Neural progenitor cell (in vitro differentiated cells): ENCODE measurements at regions not wholly inside any gene's neighbourhood (a gene's known extent, or its start where the extent isn't known, plus 50 kb on each side); places are given as distances from the start of the nearest gene placed in this dataset.

Experiments
- DNase-seq: peaks from one replicate; pipeline ENCODE4 v3.0.0-alpha.2; 2016; ENCODE audit warnings: low spot score
- H2AFZ ChIP-seq: fragments of 200-600 bp; sonication (generic); replicated peaks from 2 replicates; pipeline ENCODE4 v1.6.1; 2016; ENCODE audit warnings: antibody characterized with exemption
- H3F3A ChIP-seq: fragments of 200-600 bp; sonication (generic); 2 replicates; pipeline ENCODE4 v1.6.1; 2016; ENCODE audit warnings: antibody characterized with exemption, low read depth
- H3K27ac ChIP-seq: fragments of 200-600 bp; sonication (generic); 2 replicates; pipeline ENCODE4 v1.5.1; 2016; ENCODE audit warnings: mild to moderate bottlenecking
- H3K27me3 ChIP-seq: fragments of 200-600 bp; sonication (generic); 2 replicates; pipeline ENCODE4 v1.6.1; 2016; ENCODE audit warnings: mild to moderate bottlenecking, moderate library complexity
- H3K36me3 ChIP-seq: fragments of 200-600 bp; sonication (generic); 2 replicates; pipeline ENCODE4 v1.5.1; 2016
- H3K4me1 ChIP-seq: fragments of 200-600 bp; sonication (generic); 2 replicates; pipeline ENCODE4 v1.6.1; 2016; ENCODE audit warnings: mixed run types
- H3K4me2 ChIP-seq: fragments of 200-600 bp; sonication (generic); 2 replicates; pipeline ENCODE4 v1.6.1; 2016
- H3K4me3 ChIP-seq: fragments of 200-600 bp; sonication (generic); 2 replicates; pipeline ENCODE4 v1.5.1; 2016
- H3K79me2 ChIP-seq: fragments of 200-600 bp; sonication (generic); 2 replicates; pipeline ENCODE4 v1.6.1; 2016; ENCODE audit warnings: low read depth
- H3K9ac ChIP-seq: fragments of 200-600 bp; sonication (generic); 2 replicates; pipeline ENCODE4 v1.6.1; 2016
- H3K9me3 ChIP-seq: fragments of 200-600 bp; sonication (generic); 2 replicates; pipeline ENCODE4 v1.5.1; 2016; ENCODE audit warnings: low read depth
- H4K20me1 ChIP-seq: fragments of 200-600 bp; sonication (generic); 2 replicates; pipeline ENCODE4 v1.6.1; 2016; ENCODE audit warnings: low read depth
- H3K27ac Mint-ChIP-seq: 3 replicates; pipeline ENCODE4 v1.8.0; 2021; ENCODE audit warnings: mixed read lengths
- H3K27me3 Mint-ChIP-seq: 2 replicates; pipeline ENCODE4 v1.8.0; 2022; ENCODE audit warnings: low read depth, mild to moderate bottlenecking, inconsistent platforms, moderate library complexity, mixed read lengths; ENCODE audit not compliant: insufficient read depth
- H3K36me3 Mint-ChIP-seq: 3 replicates; pipeline ENCODE4 v1.8.0; 2021; ENCODE audit warnings: mixed read lengths
- H3K4me1 Mint-ChIP-seq: 3 replicates; pipeline ENCODE4 v1.8.0; 2021; ENCODE audit warnings: mixed read lengths
- H3K4me3 Mint-ChIP-seq: 3 replicates; pipeline ENCODE4 v1.8.0; 2021; ENCODE audit warnings: mild to moderate bottlenecking, moderate library complexity, mixed read lengths
- H3K9me3 Mint-ChIP-seq: 3 replicates; pipeline ENCODE4 v1.8.0; 2020; ENCODE audit warnings: mixed read lengths
- CTCF ChIP-seq: fragments of 200-600 bp; sonication (generic); IDR thresholded peaks from 2 replicates; pipeline ENCODE4 v1.5.1; 2017; ENCODE audit warnings: antibody characterized with exemption, mild to moderate bottlenecking
- EZH2 ChIP-seq: fragments of 200-600 bp; sonication (generic); IDR thresholded peaks from 2 replicates; pipeline ENCODE4 v1.6.1; 2017; ENCODE audit warnings: antibody characterized with exemption, mild to moderate bottlenecking, moderate library complexity
- EZH2phosphoT487 ChIP-seq: fragments of 200-600 bp; sonication (generic); IDR thresholded peaks from 2 replicates; pipeline ENCODE4 v1.6.1; 2017; ENCODE audit warnings: antibody characterized with exemption

DNA sequence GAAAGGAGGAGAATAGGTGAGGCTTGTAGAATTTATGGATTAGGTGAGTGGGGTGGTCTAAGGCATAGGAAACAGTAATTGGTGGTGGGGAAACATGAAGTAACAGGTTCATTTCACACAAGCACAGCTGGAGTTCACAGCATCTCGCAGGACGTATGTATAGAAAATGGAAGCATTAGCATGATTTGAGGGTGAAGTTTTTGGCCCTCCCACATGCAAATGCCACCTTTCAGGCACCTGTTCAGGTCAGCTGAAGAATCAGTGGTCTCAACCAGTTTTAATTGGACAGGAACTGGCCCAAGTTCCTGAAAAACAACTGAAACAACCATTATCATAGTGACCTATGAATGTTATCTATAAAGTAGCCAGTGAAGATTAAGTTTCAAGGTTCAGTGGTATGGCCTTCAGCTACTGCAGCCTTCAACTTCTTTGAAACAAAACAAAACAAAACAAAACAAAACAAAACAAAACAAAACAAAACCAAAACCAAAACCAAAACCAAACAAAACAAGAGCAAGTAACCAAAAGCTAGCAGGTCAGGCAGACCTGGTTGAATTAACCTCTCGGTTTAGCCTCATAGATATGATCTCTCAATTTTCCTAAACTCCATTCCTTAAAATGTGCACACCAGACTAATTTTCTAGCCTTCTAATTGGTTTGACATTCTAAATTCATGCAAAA is 102.1 kb upstream of the SPHKAP start:
- Histone ChIP-seq H3K27ac (no peak overlapping the region), H3K9ac (no peak overlapping the region), H3K79me2 (no peaks in the 10 kb centered on the region), H4K20me1 (no peaks in the 10 kb centered on the region), H3K4me1 (no peaks in the 10 kb centered on the region), H2AFZ (no peak overlapping the region), H3K36me3 (no peaks in the 10 kb centered on the region), H3K4me3 (no peak overlapping the region), H3K9me3 (no peaks in the 10 kb centered on the region), H3F3A (no peaks in the 10 kb centered on the region), H3K4me2 (no peak overlapping the region), H3K27me3 (no peaks in the 10 kb centered on the region)
- H3K4me1 Mint-ChIP-seq: no peaks in the 10 kb centered on the region
- no peaks in the 10 kb centered on the region for H3K27me3 Mint-ChIP-seq
- H3K27ac Mint-ChIP-seq: no peak overlapping the region
- no peaks in the 10 kb centered on the region for H3K36me3 Mint-ChIP-seq
- DNase-seq: no peak
- TF ChIP-seq EZH2: no peak
- no peak for TF ChIP-seq EZH2phosphoT487
- no peak for TF ChIP-seq CTCF
- no peak overlapping the region for H3K4me3 Mint-ChIP-seq
- H3K9me3 Mint-ChIP-seq: no peaks in the 10 kb centered on the region

DNA sequence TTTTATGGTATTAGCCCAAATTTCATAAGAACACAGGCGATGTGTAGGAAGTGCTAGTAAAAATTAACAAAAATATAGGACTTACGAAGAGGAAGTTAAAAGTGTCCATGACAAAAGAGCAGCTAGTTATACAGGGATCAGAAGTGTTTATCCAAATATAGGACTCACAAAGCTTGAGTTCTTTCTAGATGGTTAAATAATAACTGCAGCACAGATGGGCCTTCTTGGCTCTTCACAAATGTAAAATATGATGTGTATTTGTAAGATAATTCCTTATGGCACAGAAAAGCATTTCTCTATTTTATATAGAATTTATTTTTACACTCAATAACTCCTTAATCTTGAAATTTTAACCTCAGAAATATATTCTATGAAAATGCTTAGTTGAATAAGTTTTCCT is 100.9 kb upstream of the SPHKAP start:
- H3K4me1 ChIP-seq: no peaks in the 10 kb centered on the region
- H3K27me3 ChIP-seq: no peaks in the 10 kb centered on the region
- H3K27ac Mint-ChIP-seq: no peak overlapping the region
- no peaks in the 10 kb centered on the region for H3K36me3 ChIP-seq
- H3K4me3 Mint-ChIP-seq: no peak overlapping the region
- TF ChIP-seq EZH2: no peak
- no peak for TF ChIP-seq EZH2phosphoT487
- TF ChIP-seq CTCF: no peak
- no peak overlapping the region for H3K9ac ChIP-seq
- no peak overlapping the region for H3K4me3 ChIP-seq
- H3K4me1 Mint-ChIP-seq: no peaks in the 10 kb centered on the region
- H4K20me1 ChIP-seq: no peaks in the 10 kb centered on the region
- H3K79me2 ChIP-seq: no peaks in the 10 kb centered on the region
- H3K9me3 ChIP-seq: no peaks in the 10 kb centered on the region
- H3K9me3 Mint-ChIP-seq: no peaks in the 10 kb centered on the region
- no peaks in the 10 kb centered on the region for H3K36me3 Mint-ChIP-seq
- no peak overlapping the region for H3K4me2 ChIP-seq
- H3K27ac ChIP-seq: no peak overlapping the region
- no peak for DNase-seq
- H2AFZ ChIP-seq: no peak overlapping the region
- H3F3A ChIP-seq: no peaks in the 10 kb centered on the region
- H3K27me3 Mint-ChIP-seq: no peaks in the 10 kb centered on the region

- no peaks in the 10 kb centered on the region for H3K79me2 ChIP-seq
- no peaks in the 10 kb centered on the region for H3K27me3 ChIP-seq
- H3K4me3 ChIP-seq: no peak overlapping the region
- H3K9ac ChIP-seq: no peak overlapping the region
- no peaks in the 10 kb centered on the region for H3K36me3 ChIP-seq
- Mint-ChIP-seq H3K36me3 (no peaks in the 10 kb centered on the region), H3K27ac (no peak overlapping the region), H3K9me3 (no peaks in the 10 kb centered on the region), H3K4me3 (no peak overlapping the region), H3K4me1 (no peaks in the 10 kb centered on the region), H3K27me3 (no peaks in the 10 kb centered on the region)
- no peak for DNase-seq
- H2AFZ ChIP-seq: no peak overlapping the region
- H3F3A ChIP-seq: no peaks in the 10 kb centered on the region
- H3K27ac ChIP-seq: no peak overlapping the region
- no peaks in the 10 kb centered on the region for H3K9me3 ChIP-seq
- H3K4me2 ChIP-seq: no peak overlapping the region
- no peaks in the 10 kb centered on the region for H4K20me1 ChIP-seq
- TF ChIP-seq EZH2: no peak
- no peak for TF ChIP-seq EZH2phosphoT487
- no peak for TF ChIP-seq CTCF
- no peaks in the 10 kb centered on the region for H3K4me1 ChIP-seq
Observed at GRCh38 chr2:228273159-228273558, 91.7 kb upstream of the SPHKAP start.
